Posterior cingulate gyrus (tissue), 11 donors: ENCODE measurements at regions not wholly inside any gene's neighbourhood (a gene's known extent, or its start where the extent isn't known, plus 50 kb on each side); places are given as distances from the start of the nearest gene placed in this dataset.
"Not testable (repeated sequence)": the region's sequence is repeated elsewhere in the genome, so short reads cannot be mapped to it uniquely, and the experiment has no call there.

ENCODE experiments used
- DNase-seq, 10 donors: peaks; one replicate each; pipeline versions ENCODE4 v3.0.0 to v3.0.0-alpha.2; 2020 to 2021; ENCODE audit warnings: mixed read lengths in 3 of 10
- intact Hi-C: fragments of 100-400 bp; cut with DNase I; formaldehyde crosslinking; loops from one replicate; pipeline ENCODE4 v1.15.1; 2023

GRCh38 chr5:38776149-38776896, 69.5 kb upstream of the OSMR start:
- intact Hi-C loops, result no loop called here
- DNase-seq, result no peak

- no peak for DNase-seq
- intact Hi-C loops, result no loop called here
Observed at GRCh38 chr5:38777111-38777510, 68.7 kb upstream of the OSMR start.

GRCh38 chr5:38780316-38780715, 65.5 kb upstream of the OSMR start:
- no peak for DNase-seq
- intact Hi-C loops, result no loop called here

- intact Hi-C loops, result no loop called here
- DNase-seq, result peak in 8 of 10 donors; percentile 16 to 89 (median 38)
Observed at GRCh38 chr5:38780945-38781344, 64.9 kb upstream of the OSMR start.

- no peak for DNase-seq
- intact Hi-C loops, result no loop called here
Observed at GRCh38 chr5:38782180-38782835, 63.5 kb upstream of the OSMR start.

GRCh38 chr5:38783011-38783561, 62.7 kb upstream of the OSMR start:
- no peak for DNase-seq
- intact Hi-C loops, result no loop called here

GRCh38 chr5:38789134-38789533, 56.7 kb upstream of the OSMR start:
- no peak for DNase-seq
- intact Hi-C loops, result no loop called here

- intact Hi-C loops, result no loop called here
- DNase-seq, result no peak
Observed at GRCh38 chr5:38789777-38790176, 56.0 kb upstream of the OSMR start.

- intact Hi-C loops, result no loop called here
- no peak for DNase-seq
Observed at GRCh38 chr5:38790268-38790667, 55.5 kb upstream of the OSMR start.

- DNase-seq, result no peak
Observed at GRCh38 chr5:38790891-38791290, 54.9 kb upstream of the OSMR start.

GRCh38 chr5:38793099-38793498, 52.7 kb upstream of the OSMR start:
- DNase-seq, result no peak
- intact Hi-C loops, result no loop called here

More at GRCh38 chr5:38790891-38791290, 54.9 kb upstream of the OSMR start:
- intact Hi-C loops, result no loop called here

- DNase-seq, intact Hi-C loops: not testable (repeated sequence)
Observed at GRCh38 chr5:38794037-38794436, 51.8 kb upstream of the OSMR start.

GRCh38 chr5:38794986-38795385, 50.8 kb upstream of the OSMR start:
- DNase-seq, result no peak
- intact Hi-C loops, result no loop called here

GRCh38 chr5:38795986-38796741, 49.6 kb upstream of the OSMR start:
- no peak for DNase-seq
- intact Hi-C loops, result no loop called here
